GM19397 (cell line): ENCODE measurements at regions not wholly inside any gene's neighbourhood (a gene's known extent, or its start where the extent isn't known, plus 50 kb on each side); places are given as distances from the start of the nearest gene placed in this dataset.
"Not testable (repeated sequence)": the region's sequence is repeated elsewhere in the genome, so short reads cannot be mapped to it uniquely, and the experiment has no call there.

Experiments used
- ATAC-seq: cut with Tn5 transposase; IDR thresholded peaks from one replicate; pipeline ENCODE4 v1.9.1; 2021; ENCODE audit warnings: mild to moderate bottlenecking, moderate library complexity; ENCODE audit not compliant: unreplicated experiment

GRCh38 chr6:4510317-4510716, 265.9 kb upstream of the CDYL start:
- no peak for ATAC-seq

GRCh38 chr6:4509506-4509905, 266.7 kb upstream of the CDYL start:
- ATAC-seq, result no peak

GRCh38 chr6:4506792-4507191, 269.4 kb upstream of the CDYL start:
- ATAC-seq, result no peak

- no peak for ATAC-seq
Measured at GRCh38 chr6:4506223-4506622, 270.0 kb upstream of the CDYL start.

- ATAC-seq, result no peak
Measured at GRCh38 chr6:4504700-4505099, 271.5 kb upstream of the CDYL start.

- ATAC-seq, result no peak
Measured at GRCh38 chr6:4503700-4504099, 272.5 kb upstream of the CDYL start.

GRCh38 chr6:4496284-4496683, 279.9 kb upstream of the CDYL start:
- ATAC-seq, result no peak

GRCh38 chr6:4491501-4492260, 284.5 kb upstream of the CDYL start:
- ATAC-seq, result no peak

GRCh38 chr6:4489538-4489937, 286.7 kb upstream of the CDYL start:
- no peak for ATAC-seq

GRCh38 chr6:4488389-4488788, 287.8 kb upstream of the CDYL start:
- ATAC-seq, result no peak

GRCh38 chr6:4487538-4487937, 288.7 kb upstream of the CDYL start:
- ATAC-seq, result no peak

- no peak for ATAC-seq
Measured at GRCh38 chr6:4486568-4487315, 289.5 kb upstream of the CDYL start.

- no peak for ATAC-seq
Measured at GRCh38 chr6:4485735-4486134, 290.5 kb upstream of the CDYL start.

- no peak for ATAC-seq
Measured at GRCh38 chr6:4482461-4482860, 293.7 kb upstream of the CDYL start.

GRCh38 chr6:4480788-4481735, 295.1 kb upstream of the CDYL start:
- no peak for ATAC-seq

- no peak for ATAC-seq
Measured at GRCh38 chr6:4478098-4478497, 298.1 kb upstream of the CDYL start.

- ATAC-seq, result no peak
Measured at GRCh38 chr6:4474810-4475209, 301.4 kb upstream of the CDYL start.

- ATAC-seq, result no peak
Measured at GRCh38 chr6:4472969-4473642, 303.1 kb upstream of the CDYL start.

GRCh38 chr6:4472222-4472621, 304.0 kb upstream of the CDYL start:
- ATAC-seq, result no peak

GRCh38 chr6:4471515-4471914, 304.7 kb upstream of the CDYL start:
- not testable (repeated sequence) for ATAC-seq

GRCh38 chr6:4470698-4471210, 305.4 kb upstream of the CDYL start:
- no peak for ATAC-seq
